ENCODE measurements at regions not wholly inside any gene's neighbourhood (a gene's known extent, or its start where the extent isn't known, plus 50 kb on each side); places are given as distances from the start of the nearest gene placed in this dataset.
A peak's percentile ranks its signal among the peaks of the same experiment; 100 is the strongest.

GRCh38 chr2:105671156-105671555 lies 73.6 kb upstream of the NCK2 start:
- no peak overlapping the region for H2BK15ac ChIP-seq (ENCODE audit: low read length)
- H2AFZ ChIP-seq (ENCODE audit: low read length), result no peak overlapping the region
- H3K4me1 ChIP-seq (replicated peaks in 1 of 4; ENCODE audit: control insufficient read depth in 3 of 4, insufficient read depth in 4 of 4, low read length in 3 of 4), result no peaks in the 10 kb centered on the region
- no peak overlapping the region for H3K4me2 ChIP-seq (ENCODE audit: insufficient read depth in 1 of 2, low read depth in 2 of 2, low read length in 2 of 2)
- no peak overlapping the region for H2BK5ac ChIP-seq (ENCODE audit: low read depth, low read length)
- peaks cover under 1 to 4% of the 10 kb centered on the region in 2 experiments; a peak in 2 of 4 replicates for H3K9me3 ChIP-seq (ENCODE audit: insufficient read depth in 2 of 2, low read depth in 1 of 2, low read length in 1 of 2)
- no peak overlapping the region for H2AK5ac ChIP-seq (ENCODE audit: low read depth, low read length)
- no peak overlapping the region for H3K4ac ChIP-seq (replicated peaks; ENCODE audit: insufficient read length, low read depth, low read length)
- H4K5ac ChIP-seq (ENCODE audit: insufficient read length, low read depth, low read length), result no peak overlapping the region
- ChIA-PET POLR2A (ENCODE audit: partially characterized antibody) (no interaction called here), CTCF (ENCODE audit: partially characterized antibody) (interaction anchor here (0.6 to 1.6 kb wide), 2 partner anchors 62 to 299 kb away, joined by 3 read pairs; no protein-coding TSS in a partner anchor)
- no peak overlapping the region for H2BK120ac ChIP-seq (replicated peaks; ENCODE audit: low read depth, low read length)
- no peaks in the 10 kb centered on the region for H3K79me2 ChIP-seq (ENCODE audit: control insufficient read depth in 1 of 2, insufficient read depth in 2 of 2, low read length in 2 of 2)
- 91% methylated on average over 8 of the region's 8 CpGs; no CpG with 5 or more reads in 1 of the 2 experiments for WGBS, 2 experiments (ENCODE audit: extremely low coverage in 1 of 2, insufficient coverage in 1 of 2, insufficient read length in 1 of 2, insufficient replicate concordance in 2 of 2, low coverage in 1 of 2, low lambda C conversion rate in 2 of 2, missing lambda C conversion rate in 1 of 2)
- no peak overlapping the region for H4K8ac ChIP-seq (ENCODE audit: extremely low read depth, insufficient read depth, low read length)
- no peaks in the 10 kb centered on the region for H3K23me2 ChIP-seq (ENCODE audit: low read depth, low read length)
- H3K27me3 ChIP-seq (replicated peaks in 1 of 4; ENCODE audit: control insufficient read depth in 3 of 4, extremely low read depth in 1 of 4, insufficient read depth in 3 of 4, low read length in 3 of 4), result no peaks in the 10 kb centered on the region; a peak in 2 of 7 replicates
- FAIRE-seq (no peak), DNase-seq (ENCODE audit: low read depth in 1 of 2, low spot score in 2 of 2) (peak in 1 of 2 experiments; percentile 29)
- H3K36me3 ChIP-seq (ENCODE audit: control insufficient read depth in 2 of 4, insufficient read depth in 4 of 4, low read length in 3 of 4), result no peaks in the 10 kb centered on the region
- no peaks in the 10 kb centered on the region for H4K20me1 ChIP-seq (replicated peaks in 1 of 2; ENCODE audit: control insufficient read depth in 1 of 2, insufficient read depth in 2 of 2, low read length in 2 of 2)
- TF ChIP-seq E2F6 (IDR thresholded peaks at IDR 0.05), result no peak
- no peak for TF ChIP-seq SRF (IDR thresholded peaks at IDR 0.05; ENCODE audit: low read depth, low read length)
- no peak for TF ChIP-seq ATF2 (IDR thresholded peaks at IDR 0.05; ENCODE audit: low read length)
- TF ChIP-seq KDM1A (IDR thresholded peaks at IDR 0.05; ENCODE audit: borderline replicate concordance, low read length), result no peak
- no peak for TF ChIP-seq YY1 (IDR thresholded peaks at IDR 0.05; ENCODE audit: low read depth, low read length)
- no peak overlapping the region for H4K91ac ChIP-seq (replicated peaks; ENCODE audit: insufficient read length, low read length)
- H2BK20ac ChIP-seq (ENCODE audit: low read length), result no peak overlapping the region
- H3K14ac ChIP-seq (ENCODE audit: insufficient read length), result no peak overlapping the region
- H3K23ac ChIP-seq (ENCODE audit: insufficient read length), result no peak overlapping the region
- H3K18ac ChIP-seq (ENCODE audit: extremely low read depth, low read length), result no peak overlapping the region
- H3K79me1 ChIP-seq (ENCODE audit: low read depth, low read length), result no peaks in the 10 kb centered on the region
- no peak overlapping the region for H2BK12ac ChIP-seq (ENCODE audit: low read depth, low read length)
- no peak overlapping the region for H3K9ac ChIP-seq (replicated peaks in 1 of 4; ENCODE audit: extremely low read depth in 1 of 4, low read depth in 3 of 4, low read length in 3 of 4)
- no peak overlapping the region for H3K56ac ChIP-seq (replicated peaks; ENCODE audit: insufficient read length, low read depth, low read length)
- no peak overlapping the region for H3K27ac ChIP-seq (ENCODE audit: low read depth, low read length)
- H3K4me3 ChIP-seq (ENCODE audit: extremely low read depth in 1 of 4, insufficient read depth in 2 of 4, low read depth in 3 of 4, low read length in 4 of 4), result no peak overlapping the region
